Bone marrow (tissue), 2 donors: ENCODE measurements at regions not wholly inside any gene's neighbourhood (a gene's known extent, or its start where the extent isn't known, plus 50 kb on each side); places are given as distances from the start of the nearest gene placed in this dataset.
"Not testable (repeated sequence)": the region's sequence is repeated elsewhere in the genome, so short reads cannot be mapped to it uniquely, and the experiment has no call there.

Source experiments
- DNase-seq, 2 donors: peaks; one replicate each; lab custom pipeline; 2025; lab: John Stamatoyannopoulos, UW

DNA sequence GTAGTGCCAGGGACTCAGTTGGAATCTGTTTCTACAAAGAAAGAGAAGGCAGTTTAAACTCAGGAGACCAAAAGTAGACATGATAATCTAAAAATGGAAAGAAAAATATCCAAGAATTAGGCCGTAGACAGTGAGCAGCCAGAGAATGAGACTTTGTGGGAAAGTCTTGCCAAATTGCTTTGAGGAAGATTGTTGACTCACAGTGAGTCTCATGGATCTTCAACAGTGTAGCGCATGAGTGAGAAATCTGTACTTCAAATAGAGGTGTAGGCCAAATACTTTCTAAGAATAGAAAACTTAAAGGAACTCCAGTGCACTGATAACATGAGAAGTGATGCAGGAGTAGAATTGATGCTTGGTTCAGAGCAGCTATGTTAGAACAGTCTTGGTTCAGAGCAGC lies 284.5 kb downstream of the HTR1B start:
- no peak for DNase-seq

DNA sequence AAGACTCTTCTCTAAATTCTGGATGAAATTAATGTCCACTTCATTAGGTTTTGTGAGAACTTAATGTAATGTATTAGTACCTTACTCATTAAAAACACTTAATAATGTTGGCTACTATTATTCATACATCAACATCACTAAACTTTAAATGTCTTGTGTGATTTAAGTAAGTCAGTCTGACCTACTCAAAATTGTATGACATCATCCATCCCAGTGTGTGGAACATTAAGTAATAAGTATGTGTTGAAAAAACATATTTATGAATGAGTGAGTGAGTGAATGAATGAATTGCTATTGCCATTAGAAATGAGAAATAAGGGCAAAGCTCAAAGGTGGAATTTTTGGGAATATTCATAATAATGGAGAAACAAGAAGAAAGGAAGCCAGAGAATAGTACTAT lies 285.8 kb downstream of the HTR1B start:
- no peak for DNase-seq

DNA sequence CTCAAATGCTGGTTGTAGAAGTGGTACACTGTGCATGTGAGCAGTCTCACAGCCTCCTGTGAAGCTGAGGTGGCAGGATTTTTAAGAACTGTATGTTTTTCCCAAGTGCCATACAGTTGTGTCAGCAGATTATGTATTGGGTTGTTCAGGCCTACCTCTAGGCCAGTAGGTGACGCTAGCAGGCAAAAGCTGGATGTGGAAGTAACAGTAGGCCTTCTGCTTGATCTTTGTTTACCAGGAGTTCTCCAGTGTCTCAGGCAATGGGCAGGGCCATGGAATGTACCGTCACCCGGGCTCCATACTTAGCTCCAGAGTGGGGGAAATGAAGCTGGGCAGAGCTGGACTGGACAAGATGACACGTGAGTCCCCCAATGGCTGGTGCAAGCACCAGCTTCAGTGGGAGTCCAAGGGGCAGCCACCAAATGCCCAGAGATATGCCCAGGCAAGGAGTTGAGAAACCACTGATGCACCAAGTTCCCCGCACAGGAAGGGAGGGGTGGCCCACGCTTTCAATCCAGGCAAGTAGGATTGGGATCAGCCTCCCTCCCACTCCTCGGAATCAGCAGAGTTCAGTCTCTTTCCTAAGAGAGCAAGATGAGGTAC lies 289.7 kb downstream of the HTR1B start:
- no peak for DNase-seq

DNA sequence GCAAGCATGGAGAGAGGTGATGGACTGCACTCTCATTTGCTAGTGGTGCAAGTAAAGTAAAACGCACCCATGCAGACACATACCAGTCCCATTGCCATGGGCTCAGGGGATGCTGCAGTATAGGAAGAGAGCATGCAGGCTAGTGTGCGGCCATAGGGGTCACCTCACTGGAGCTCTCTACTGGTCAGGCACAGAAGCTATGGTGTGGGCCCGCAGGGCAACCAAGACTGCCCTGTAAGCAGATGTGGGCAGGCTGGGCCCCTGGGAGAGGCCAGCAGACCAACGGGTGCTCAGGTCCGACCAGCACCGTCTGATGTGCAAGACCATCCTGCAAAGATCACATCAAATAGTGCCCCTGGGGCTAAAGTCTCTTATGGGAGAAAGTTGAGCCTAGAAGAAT lies 290.7 kb downstream of the HTR1B start:
- DNase-seq, result no peak

DNA sequence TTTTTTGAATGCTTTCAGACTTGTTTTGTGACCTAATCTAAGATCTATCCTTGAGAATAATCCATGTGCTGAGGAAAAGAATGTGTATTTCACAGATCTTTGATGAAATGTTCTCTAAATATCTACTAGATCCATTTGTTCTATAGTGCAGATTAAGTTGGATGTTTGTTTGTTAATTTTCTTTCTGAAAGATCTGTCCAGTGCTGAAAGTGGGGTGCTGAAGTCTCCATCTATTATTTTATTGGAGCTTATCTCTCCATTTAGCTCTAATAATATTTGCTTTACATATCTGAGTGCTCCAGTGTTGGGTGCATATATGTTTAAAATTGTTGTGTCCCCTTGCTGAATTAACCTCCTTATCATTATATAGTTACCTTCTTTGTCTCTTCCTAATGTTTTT lies 303.6 kb downstream of the HTR1B start:
- no peak for DNase-seq

DNA sequence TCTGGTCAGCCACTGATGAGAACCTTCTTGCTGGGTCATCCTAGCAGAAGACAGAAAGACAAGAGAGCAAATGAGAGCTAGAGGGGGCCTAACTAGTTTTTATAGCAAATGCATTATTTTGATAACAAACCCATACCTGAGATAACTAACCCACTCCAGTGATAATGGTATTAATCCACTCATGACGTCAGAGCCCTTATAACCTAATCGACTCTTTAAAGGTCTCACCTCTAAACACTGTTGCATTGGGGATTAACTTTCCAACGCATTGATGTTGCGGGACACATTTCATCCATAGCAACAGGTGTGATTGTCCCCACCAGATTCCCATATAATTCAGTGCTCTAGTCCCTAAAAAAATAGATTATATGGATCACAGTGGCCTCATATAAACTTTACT lies 312.1 kb downstream of the HTR1B start:
- DNase-seq, result no peak

DNA sequence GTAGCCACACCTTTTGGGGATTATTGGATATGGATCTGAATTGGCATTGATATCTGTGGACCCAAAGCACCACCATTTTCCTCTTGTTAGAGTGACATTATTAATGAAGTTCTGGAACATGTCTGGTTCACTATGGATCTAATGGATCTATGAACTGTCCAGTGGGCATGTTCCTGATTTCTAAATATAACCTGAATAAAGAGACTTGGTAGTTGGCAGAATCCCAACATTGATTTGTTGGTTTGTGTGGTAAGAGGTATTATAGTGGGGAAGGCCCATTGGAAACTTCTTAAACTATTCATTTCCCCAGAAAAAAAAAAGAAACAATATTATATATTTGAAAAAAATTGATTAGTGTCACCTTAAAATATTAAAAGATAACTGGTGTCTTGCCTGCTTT lies 312.6 kb downstream of the HTR1B start:
- DNase-seq, result no peak

DNA sequence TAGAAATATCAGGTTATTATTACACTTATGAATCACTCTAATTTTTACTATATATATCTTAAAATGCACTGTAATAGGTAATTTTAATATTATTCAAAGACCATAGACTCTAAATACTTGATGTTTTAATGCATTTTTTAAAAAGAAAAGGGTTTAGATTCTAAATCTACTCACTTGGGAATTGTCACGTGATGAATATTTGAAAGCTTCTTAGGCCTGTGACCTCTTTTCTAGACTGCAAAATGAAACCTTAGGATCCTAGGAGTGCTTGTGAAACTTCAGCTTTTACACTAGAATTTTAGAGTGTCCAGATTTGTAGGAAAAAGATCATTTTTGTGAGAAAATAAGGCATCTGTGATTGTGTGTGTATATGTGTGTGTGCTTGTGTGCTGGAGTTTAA lies 318.0 kb downstream of the HTR1B start:
- no peak for DNase-seq

DNA sequence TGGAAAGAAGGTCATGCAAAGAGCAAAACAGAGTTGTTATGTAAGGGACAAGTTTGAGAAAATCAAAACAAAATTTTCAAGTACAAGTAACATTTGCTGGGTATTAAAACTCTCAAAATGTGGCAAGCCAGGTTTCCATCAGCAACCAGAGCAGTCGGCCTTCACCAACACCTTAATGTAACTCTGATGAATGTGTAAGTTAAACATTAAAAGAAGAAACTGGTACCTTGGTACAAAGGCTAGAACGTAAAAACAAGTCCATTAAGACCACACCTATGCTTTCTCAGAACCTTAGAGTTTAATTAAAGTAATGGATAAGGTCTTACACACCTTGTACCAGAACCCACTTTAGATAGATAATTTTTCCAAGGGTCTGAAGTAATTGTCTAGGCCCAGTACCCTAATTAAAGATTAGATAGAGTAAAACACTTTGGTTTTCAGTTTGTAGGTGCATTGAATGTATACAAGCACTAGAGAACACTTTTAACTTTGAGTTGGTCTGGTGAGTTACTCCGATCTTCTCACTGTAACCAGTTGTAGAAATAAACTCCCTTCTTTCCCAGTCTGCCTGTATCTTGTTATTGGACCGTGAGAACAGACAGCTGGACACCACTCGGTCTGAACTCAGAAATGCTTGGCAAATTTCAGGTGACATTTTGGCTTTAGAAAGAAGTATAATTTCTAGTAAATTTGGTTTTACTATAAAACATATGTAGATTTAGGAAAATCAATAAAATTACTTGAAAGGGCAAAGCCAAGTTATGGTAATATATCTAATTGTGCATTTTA lies 319.4 kb downstream of the HTR1B start:
- DNase-seq, result no peak

DNA sequence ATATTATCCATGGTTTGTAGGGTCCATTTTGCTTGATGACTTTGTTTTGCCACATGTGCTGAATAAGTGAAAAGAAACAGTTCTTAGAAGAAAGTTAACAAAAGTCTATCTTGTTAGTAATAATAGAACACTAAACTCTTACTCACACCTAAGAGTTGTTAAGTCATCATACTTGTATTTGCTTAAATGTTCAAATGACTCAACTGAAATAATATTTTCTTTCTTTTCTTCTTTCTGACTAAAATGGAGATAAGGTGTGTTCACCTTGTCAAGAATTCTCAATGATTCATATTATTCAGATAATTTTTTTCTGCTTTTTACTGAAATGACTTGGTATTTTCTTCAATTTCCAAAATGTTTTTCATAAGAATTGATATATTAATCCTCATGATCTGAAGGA lies 327.2 kb downstream of the HTR1B start:
- DNase-seq, result no peak

DNA sequence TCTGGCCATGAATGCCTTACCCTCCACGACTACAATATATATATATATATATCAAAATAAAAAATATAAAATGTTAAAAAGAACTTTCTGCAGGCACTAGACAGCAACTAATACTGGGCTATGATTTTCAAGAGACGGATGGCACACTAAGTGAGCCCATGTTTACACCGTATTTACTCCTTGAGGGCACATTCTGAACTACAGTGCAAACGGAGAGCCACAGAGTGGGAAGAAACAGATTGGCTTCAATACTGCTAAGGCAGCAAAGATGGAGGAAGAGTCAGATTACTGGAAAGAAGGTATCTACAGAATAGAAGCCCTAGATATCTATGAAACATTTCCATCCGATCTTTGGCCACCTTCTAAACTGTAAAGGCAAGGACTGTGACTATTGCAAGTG lies 330.3 kb downstream of the HTR1B start:
- DNase-seq, result no peak

DNA sequence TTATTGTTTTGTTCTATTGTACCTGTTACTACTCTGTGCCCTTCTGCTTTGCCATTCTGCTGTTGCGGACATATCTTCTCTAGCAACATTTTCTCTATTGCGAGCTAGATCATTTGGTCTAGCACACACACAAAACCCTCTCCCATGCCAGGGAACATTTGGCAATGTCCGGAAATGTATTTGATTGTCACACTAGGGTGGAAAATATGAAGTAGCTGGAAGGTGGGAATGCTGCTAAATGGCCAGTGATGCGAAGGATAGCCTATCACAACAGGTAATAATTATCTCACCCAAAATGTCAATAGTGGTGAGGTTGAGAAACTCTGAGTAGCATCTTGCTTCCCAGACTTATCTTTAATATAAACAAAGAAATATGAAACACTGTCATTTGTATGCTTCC lies 331.9 kb downstream of the HTR1B start:
- DNase-seq, result no peak

DNA sequence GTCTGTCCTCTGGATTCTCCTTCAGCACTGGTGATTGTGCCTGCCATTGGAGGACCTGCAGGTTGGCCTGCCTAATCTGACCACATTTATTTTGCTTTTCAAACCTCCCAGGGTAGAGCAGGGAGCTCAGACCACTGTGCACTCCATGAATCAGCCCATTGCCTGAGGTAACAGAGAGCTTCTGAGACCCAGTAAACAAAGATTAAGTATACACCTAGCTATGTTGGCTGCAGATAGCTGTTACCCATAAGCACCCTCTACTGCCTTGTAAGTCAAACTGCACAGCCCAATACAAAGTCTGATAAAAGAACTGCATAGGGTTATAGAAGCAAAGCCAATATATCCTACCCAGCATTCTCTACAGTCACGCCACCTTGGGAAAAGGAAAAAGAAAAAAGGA lies 338.7 kb downstream of the HTR1B start:
- DNase-seq, result no peak

DNA sequence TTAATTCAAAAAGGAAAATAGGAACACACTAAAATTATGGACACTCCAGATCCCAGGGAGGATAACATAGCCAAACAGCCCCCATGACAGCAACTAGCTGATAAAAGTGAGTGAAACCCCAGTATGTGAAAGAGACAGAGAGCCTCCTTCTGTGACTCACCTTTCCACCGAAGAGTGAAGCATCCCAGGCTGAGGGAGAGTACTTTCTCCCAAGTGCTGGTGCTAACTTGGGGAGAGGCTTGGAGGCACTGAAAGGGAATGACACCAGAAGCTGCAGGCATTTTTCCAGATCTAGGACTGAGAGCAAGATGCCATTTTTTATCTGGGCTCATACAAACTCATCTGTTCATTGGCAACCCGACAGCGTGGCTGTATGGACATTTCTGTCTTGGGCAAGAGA lies 339.8 kb downstream of the HTR1B start:
- no peak for DNase-seq

DNA sequence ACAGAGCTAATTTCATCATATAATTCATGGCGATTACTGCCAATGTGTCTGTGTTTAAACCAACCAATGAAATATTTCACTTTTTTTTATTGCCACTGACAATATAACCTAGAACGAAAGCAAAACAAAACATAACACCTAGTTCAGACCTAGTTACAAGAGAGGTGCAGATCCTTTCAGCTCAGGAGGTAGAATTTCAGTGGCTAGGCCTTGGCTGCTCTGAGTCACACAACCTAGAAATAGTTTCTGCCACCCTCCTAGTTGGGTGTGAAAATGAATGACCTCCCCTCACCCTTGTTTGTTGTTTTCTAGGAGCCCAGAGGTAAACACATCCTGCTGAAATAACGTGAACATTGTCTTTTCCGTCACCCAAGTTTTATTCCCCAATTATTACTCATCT lies 356.3 kb downstream of the HTR1B start:
- DNase-seq, result no peak

DNA sequence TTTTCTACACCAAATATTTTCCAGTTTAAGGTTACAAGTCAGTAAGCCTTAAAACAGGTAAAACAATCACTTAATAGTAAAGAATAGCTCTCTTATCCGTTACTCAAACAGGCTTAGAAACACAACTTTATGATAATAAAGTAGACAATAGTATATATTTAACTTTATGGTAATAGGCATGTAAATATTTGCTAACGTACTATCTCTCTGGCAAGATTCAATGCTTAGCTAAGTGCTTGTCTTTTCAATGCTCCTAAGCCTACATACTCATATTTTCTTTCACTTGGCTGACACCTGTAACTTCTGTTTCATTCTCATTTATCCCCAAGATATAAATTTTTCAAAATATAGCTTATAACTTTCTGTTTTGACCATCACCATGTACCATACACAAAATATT lies 358.2 kb downstream of the HTR1B start:
- no peak for DNase-seq

DNA sequence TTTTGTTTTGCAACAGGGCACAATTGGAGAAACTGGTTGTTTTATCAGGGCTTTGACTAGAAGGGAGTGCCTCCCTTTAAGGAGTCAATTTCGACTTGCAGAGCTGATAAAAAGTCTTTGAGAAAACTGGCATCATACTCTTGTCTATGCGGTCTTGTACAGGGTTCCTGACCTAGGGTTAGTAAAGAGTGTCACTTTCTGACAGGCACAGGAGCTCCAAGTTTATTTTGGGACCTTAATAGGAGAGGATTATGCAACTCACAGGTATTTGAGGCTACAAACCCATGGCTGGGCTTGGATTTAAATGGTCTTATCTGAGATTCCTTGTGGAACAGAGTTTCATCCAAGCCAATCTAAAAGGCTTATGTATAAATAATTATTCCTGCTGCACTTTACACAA lies 365.4 kb downstream of the HTR1B start:
- DNase-seq, result no peak

DNA sequence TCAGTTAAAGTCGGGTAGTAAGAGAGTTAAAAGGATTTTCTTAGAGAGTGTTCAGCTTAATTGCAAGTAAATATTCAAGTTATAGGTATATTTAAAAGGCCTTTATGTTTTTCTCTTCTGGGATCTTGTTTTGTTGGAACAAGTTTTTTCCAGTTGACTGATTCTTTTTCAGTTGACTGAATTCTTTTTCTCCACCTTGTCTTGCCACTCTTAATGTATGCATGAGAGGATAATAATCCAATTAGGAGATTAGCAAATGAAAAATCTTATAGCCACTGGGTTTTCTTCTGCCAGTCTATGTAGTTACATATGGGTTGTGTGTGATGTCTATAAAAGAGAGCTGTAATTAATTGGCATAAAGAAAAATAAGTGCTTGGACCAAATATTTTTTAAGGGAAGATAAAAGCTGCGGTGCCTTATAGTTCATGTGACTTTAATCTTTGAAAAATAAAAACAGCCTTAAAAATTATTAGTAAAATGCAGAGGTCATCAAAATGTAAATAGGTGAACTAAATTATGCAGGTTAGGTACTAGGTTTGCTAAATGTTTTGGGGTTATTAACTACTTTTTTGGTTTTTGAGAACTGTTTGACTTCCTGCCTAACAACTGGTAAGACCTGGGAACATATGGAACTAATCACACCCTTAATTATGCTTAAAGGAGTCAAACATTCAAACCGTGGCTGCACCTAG lies 367.2 kb downstream of the HTR1B start:
- no peak for DNase-seq

DNA sequence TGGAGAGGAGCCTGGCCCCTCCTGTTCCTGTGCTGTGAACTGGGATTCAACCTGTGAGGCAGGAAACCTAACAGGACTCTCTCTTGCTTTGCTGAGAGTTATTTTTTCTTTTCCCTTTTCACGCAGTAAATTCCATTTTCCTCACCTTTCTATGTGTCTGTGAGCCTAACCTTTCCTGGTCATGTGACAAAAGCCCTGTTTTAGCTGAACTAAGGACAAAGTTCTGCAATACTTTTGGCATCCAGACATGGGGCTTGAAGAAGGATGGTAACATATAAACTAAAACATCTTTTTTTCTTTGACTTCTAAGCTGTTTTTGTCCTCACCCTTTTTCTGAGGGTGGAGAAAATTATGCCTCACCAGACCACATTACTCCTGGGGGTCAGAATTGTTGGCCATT lies 368.5 kb downstream of the HTR1B start:
- no peak for DNase-seq

DNA sequence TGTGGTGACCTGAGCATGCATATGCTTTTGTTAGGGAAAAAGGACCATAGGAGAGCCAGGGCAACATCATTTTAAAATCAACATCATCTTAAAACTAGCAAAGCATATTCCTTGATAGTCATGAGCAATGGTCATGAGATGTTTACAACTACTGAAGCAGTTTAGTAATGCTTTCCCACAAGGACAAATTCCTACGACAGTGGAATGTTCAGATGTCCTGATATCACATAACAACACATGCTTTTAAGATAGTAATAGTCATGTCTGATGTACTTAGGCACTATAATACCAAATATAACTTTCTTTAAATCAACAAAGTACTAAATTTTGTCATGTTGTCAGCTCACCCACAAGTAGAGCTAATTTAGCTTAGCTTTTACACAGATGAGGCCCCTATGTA lies 370.3 kb downstream of the HTR1B start:
- DNase-seq, result no peak

DNA sequence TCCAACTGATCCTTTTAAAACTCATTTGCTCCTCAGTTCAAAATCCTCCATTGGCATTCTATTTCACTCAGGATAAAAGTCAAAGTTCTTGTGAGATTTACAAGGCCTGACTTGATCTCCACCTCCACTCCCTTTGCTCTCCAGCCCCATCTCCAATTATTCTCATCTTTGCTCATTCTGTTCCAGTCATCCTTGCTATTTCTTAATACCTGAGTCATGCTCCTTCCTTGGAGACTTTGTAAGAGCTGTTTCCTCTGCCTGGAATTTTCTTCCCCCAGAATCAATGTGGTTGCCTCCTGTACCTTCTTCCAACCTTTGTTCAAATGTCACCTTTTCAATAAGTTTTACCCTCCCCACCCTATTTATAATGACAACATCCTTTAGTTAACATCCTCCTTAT lies 373.5 kb downstream of the HTR1B start:
- no peak for DNase-seq

DNA sequence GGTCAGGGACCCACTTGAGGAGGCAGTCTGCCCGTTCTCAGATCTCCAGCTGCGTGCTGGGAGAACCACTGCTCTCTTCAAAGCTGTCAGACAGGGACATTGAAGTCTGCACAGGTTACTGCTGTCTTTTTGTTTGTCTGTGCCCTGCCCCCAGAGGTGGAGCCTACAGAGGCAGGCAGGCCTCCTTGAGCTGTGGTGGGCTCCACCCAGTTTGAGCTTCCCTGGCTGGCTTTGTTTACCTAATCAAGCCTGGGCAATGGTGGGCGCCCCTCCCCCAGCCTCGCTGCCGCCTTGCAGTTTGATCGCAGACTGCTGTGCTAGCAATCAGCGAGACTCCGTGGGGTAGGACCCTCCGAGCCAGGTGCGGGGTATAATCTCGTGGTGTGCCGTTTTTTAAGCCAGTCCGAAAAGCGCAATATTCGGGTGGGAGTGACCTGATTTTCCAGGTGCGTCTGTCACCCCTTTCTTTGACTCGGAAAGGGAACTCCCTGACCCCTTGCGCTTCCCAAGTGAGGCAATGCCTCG lies 375.4 kb downstream of the HTR1B start:
- DNase-seq, result not testable (repeated sequence)

DNA sequence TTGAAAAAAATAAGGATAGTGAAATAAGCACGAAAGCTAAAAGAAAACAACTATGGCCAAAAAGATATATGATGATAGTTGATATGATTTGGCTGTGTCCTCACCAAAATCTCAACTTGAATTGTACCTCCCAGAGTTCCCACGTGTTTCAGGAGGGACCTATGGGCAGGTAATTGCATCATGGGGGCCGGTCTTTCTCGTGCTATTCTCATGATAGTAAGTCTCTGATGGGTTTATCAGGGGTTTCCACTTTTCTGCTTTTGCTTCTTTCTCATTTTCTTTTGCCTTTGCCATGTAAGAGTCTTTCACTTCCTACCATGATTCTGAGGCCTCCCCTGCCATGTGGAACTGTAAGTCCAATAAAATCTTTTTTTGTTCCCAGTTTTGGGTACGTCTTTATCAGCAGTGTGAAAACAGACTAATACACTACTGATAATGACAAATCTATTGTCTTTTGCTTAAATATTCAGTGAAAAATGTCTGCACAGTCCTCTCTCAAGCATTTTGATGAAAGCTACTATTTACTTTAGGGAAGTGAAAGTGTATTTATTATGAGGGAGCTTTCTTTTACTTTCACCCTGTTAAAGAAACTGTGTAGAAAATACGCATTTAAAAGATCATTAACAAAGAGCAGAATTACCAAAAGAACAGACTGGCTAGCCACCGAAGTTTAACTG lies 389.1 kb downstream of the HTR1B start:
- no peak for DNase-seq
